ENCODE measurements at regions not wholly inside any gene's neighbourhood (a gene's known extent, or its start where the extent isn't known, plus 50 kb on each side); places are given as distances from the start of the nearest gene placed in this dataset.
A peak's percentile ranks its signal among the peaks of the same experiment; 100 is the strongest.

GRCh38 chr7:12518920-12519681 lies 51.4 kb upstream of the SCIN start:
- ATAC-seq = peak in 1 of 2 donors; percentile 7

DNA sequence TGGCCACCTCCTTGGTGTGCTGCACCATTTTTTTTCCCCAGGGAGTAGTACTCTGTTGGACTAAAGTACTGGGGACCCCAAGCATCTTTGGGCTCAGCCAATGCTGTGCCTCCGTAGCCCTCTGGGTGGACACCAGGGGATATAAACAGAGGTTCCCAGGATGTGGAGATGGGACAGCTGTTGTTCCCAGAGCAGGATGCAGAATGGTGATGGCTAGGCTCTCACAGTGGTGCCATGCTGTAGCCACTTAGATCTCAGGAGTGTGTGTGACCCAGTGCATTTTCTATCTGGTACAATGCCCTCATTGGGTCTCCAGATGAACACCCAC lies 50.9 kb upstream of the SCIN start:
- no peak for ATAC-seq

All from activated CD4-positive, CD25-positive, alpha-beta regulatory T cell treated with anti-CD3 and anti-CD28 coated beads, Interleukin-2, amount 50 U/mL, for 24 hours (primary cell).